HG03159 (cell line): ENCODE measurements at regions not wholly inside any gene's neighbourhood (a gene's known extent, or its start where the extent isn't known, plus 50 kb on each side); places are given as distances from the start of the nearest gene placed in this dataset.

Source experiments
- ATAC-seq: cut with Tn5 transposase; IDR thresholded peaks from one replicate; pipeline ENCODE4 v1.9.1; 2021; ENCODE audit warnings: mild to moderate bottlenecking, moderate library complexity; ENCODE audit not compliant: unreplicated experiment

DNA sequence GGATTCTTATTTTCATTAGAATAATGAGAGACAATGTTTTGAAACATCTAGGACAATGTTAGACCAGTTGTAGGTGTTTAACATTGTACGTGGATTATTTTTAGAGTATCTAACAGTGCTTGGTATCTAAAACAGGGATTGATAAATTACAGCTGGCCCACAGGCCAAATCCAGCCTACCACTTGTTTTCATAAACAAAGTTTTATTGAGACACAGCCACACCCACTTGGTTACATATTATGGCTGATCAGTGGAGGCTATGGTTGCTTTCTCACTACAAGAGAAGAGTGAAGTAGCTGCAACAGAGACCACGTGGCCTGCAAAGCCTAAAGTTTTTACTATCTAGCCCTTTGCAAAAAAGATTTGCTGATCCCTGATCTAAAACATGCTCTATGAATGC lies 223.1 kb upstream of the CTNNB1 start:
- no peak for ATAC-seq

GRCh38 chr3:40978442-40978841 lies 220.9 kb upstream of the CTNNB1 start:
- no peak for ATAC-seq

GRCh38 chr3:40979962-40980361 lies 219.3 kb upstream of the CTNNB1 start:
- no peak for ATAC-seq

GRCh38 chr3:40980467-40980866 lies 218.8 kb upstream of the CTNNB1 start:
- ATAC-seq = no peak

- ATAC-seq = no peak
Measured at GRCh38 chr3:40985195-40985594, 214.1 kb upstream of the CTNNB1 start.

GRCh38 chr3:40988468-40988867 lies 210.8 kb upstream of the CTNNB1 start:
- no peak for ATAC-seq

GRCh38 chr3:40989141-40990061 lies 209.9 kb upstream of the CTNNB1 start:
- no peak for ATAC-seq

DNA sequence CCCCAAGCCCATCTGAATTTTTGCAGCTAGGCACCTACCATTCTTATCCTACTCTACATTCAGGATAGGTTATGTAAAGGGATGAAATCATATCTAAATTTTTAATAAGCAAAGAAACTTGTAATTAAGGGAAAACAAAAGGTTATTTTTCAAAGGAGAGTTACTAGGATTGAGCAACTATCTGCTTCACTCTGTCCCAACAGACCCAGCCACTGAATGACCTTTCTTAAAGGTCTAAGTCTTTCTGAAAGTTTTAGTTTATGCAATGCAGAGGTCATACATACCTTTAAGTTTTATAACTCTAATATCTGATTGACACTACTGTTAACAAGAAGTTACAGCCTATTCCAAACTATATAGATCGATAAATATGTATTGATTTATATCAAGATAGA lies 209.2 kb upstream of the CTNNB1 start:
- no peak for ATAC-seq

- no peak for ATAC-seq
Measured at GRCh38 chr3:40992023-40992422, 207.3 kb upstream of the CTNNB1 start.

DNA sequence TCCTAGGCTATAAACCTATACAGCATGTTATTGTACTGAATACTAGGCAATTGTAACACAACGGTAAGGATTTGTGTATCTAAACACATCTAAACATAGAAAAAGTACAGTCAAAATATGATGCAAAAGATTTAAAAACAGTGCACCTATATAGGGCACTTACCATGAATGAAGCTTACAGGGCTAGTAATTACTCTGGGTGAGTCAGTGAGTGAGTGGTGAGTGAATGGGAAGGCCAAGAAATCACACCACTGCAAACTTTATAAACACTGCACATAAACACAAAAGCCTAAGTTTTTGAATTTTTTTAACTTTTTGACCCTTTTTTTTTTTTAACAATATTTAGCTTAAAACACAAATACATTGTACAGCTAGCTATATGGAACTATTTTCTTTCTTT lies 204.7 kb upstream of the CTNNB1 start:
- ATAC-seq = no peak

GRCh38 chr3:40995271-40995670 lies 204.0 kb upstream of the CTNNB1 start:
- no peak for ATAC-seq

- no peak for ATAC-seq
Measured at GRCh38 chr3:40996382-40996781, 202.9 kb upstream of the CTNNB1 start.

- no peak for ATAC-seq
Measured at GRCh38 chr3:40996827-40997710, 202.2 kb upstream of the CTNNB1 start.

GRCh38 chr3:40997711-40998519 lies 201.4 kb upstream of the CTNNB1 start:
- ATAC-seq = no peak

DNA sequence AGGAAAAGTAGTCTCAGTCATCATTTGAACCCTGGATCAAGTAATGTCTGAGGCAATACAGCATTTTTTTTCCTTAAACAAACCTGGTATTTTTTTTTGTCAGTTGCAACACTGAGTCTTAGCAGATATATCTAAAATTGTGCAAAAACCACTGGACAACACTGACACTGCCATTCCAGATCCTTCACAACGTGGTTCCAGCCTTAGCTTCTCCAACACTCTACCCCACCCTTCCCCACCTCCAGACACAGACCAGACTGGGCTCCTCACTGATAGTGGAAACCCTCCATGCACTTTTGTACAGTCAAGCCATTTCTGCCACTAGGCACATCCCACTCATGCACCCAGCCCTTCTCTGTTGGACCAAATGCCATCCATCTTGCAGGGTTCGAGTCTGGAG lies 199.6 kb upstream of the CTNNB1 start:
- ATAC-seq = no peak

DNA sequence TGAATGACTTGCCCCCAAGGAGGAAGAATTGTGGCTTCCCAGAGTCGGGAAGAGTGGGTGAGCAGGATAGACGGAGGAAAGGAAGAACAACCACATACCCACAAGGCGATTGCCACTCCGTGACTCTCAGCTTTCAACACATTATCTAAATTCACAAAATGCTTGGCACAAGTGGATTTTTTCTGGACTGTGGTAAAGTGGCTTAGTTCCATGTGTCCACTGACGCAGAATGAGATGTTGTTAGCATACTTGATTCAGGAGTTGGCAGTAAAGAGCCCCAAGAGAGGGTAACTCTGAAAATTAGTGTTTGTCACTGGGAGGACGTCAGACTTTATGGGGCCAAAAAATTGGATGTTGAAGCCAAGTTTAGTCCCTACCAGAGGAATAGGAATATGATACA lies 198.8 kb upstream of the CTNNB1 start:
- ATAC-seq = no peak

- no peak for ATAC-seq
Measured at GRCh38 chr3:41001556-41001955, 197.7 kb upstream of the CTNNB1 start.

DNA sequence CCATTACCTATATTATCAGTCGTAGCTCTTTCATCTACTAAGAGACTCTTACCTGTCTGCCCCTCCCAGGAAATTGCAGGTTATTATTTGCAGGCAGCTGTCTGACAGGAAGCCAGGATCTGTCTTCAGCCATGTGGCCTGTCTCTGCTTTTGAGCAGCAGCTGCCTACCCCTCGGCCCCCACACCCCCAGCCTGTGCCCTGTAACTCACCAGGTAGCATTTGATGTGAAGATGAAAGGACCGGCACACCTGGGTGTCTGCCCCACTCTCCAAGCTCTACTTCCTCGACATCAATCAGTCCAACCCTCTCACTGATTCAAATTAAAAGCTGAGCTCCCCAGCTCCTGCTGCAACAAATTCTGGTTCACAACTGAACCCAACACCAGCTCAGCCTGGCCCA lies 197.2 kb upstream of the CTNNB1 start:
- ATAC-seq = no peak

DNA sequence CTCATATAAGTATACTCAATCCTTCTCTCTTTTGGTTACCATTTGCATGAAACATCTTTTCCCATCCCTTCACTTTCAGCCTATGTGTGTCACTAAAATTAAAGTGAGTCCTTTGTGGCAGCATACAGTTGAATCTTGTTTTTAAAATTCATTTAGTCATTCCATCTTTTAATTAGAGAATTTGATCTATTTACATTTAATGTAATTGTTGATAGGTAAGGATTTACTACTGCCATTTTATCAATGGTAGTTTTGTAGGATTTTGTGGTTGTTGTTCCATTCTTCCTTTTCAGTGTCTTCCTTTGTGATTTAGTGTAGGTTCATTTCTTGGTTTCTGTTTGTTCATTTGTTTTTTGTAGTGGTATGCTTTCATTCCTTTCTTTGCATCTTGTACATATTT lies 191.9 kb upstream of the CTNNB1 start:
- ATAC-seq = no peak

GRCh38 chr3:41011854-41012253 lies 187.5 kb upstream of the CTNNB1 start:
- ATAC-seq = no peak

DNA sequence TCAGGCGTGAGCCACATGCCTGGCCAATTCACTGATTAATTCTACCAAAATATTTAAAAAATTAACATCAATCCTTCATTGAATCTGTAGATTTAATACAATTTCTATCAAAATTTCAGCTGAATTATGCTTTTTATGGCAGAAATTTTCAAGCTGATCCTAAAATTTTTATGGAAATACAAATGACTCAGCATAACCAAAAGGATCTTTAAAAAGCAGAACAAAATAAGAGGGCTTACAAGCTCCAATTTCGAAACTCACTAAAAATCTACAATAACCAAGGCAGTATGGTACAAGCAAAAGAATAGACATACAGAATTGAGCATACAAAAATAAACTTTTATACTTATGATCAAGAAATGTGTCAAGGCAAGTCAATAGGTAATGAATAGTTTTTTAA lies 180.4 kb upstream of the CTNNB1 start:
- no peak for ATAC-seq
